WERI-Rb-1 (cell line): ENCODE measurements at regions not wholly inside any gene's neighbourhood (a gene's known extent, or its start where the extent isn't known, plus 50 kb on each side); places are given as distances from the start of the nearest gene placed in this dataset.
"Not testable (repeated sequence)": the region's sequence is repeated elsewhere in the genome, so short reads cannot be mapped to it uniquely, and the experiment has no call there.

Experiments used
- DNase-seq: peaks from one replicate; pipeline ENCODE4 v3.0.0-alpha.2; 2020
- H3K27ac ChIP-seq: fragments of 250-450 bp; sonication (Bioruptor Pico); 2 replicates; pipeline ENCODE4 v1.5.1; 2020; ENCODE audit warnings: mild to moderate bottlenecking, moderate library complexity
- H3K27me3 ChIP-seq: fragments of 250-450 bp; sonication (Bioruptor Pico); 2 replicates; pipeline ENCODE4 v1.5.1; 2021; ENCODE audit warnings: mild to moderate bottlenecking, low read depth, moderate library complexity; ENCODE audit not compliant: insufficient read depth, severe bottlenecking
- H3K36me3 ChIP-seq: fragments of 250-450 bp; sonication (Bioruptor Pico); 2 replicates; pipeline ENCODE4 v1.5.1; 2020; ENCODE audit warnings: mild to moderate bottlenecking, moderate library complexity
- H3K4me3 ChIP-seq: 2 replicates; pipeline ENCODE4 v1.5.1; 2011; ENCODE audit warnings: low read depth, mild to moderate bottlenecking, control low read depth, low read length
- H3K9me3 ChIP-seq: fragments of 250-450 bp; sonication (Bioruptor Pico); 2 replicates; pipeline ENCODE4 v1.5.1; 2021; ENCODE audit warnings: mild to moderate bottlenecking, moderate library complexity; ENCODE audit not compliant: severe bottlenecking
- TF ChIP-seq, protein P1 (sequence below): IDR thresholded peaks from 2 replicates; pipeline ENCODE4 v1.5.1; 2011; ENCODE audit warnings: low read depth, mild to moderate bottlenecking, control low read depth, inconsistent platforms, low read length

DNA sequence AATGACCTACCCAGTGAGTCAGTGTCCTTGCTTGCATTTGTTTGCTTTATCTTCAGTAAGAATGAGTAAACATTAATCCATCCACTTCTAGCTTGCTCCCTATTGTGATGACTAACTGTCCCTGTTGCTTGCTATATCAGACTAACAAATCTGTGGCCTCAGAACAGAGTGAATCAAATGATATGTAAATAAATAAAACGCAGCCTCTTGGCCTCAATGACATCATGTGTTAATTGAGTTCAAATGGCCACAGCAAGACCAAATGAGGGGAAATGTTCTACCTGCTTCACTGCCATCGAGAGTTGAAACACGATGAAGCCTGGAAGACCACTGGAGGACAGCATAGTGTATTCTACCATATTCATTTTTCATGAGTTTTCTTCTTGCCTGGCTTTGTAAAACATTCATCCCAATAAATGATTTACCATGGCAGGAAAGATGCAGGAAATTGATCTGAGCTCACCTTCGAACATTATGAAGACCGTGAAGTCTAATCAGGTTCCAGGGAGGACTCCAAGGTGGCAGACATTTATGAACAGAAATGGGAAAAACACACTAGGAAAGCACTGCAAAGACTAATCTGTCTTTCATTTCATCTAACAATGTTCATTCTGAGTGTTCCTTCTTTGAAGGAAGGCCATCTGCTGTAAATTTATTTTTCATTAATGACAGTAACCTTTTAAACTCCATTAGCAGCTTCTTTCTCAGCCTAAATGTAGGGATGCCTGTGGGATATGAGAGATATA is 1144.5 kb downstream of the TUSC7 start:
- no peak overlapping the region for H3K4me3 ChIP-seq
- TF ChIP-seq, protein P1, sequence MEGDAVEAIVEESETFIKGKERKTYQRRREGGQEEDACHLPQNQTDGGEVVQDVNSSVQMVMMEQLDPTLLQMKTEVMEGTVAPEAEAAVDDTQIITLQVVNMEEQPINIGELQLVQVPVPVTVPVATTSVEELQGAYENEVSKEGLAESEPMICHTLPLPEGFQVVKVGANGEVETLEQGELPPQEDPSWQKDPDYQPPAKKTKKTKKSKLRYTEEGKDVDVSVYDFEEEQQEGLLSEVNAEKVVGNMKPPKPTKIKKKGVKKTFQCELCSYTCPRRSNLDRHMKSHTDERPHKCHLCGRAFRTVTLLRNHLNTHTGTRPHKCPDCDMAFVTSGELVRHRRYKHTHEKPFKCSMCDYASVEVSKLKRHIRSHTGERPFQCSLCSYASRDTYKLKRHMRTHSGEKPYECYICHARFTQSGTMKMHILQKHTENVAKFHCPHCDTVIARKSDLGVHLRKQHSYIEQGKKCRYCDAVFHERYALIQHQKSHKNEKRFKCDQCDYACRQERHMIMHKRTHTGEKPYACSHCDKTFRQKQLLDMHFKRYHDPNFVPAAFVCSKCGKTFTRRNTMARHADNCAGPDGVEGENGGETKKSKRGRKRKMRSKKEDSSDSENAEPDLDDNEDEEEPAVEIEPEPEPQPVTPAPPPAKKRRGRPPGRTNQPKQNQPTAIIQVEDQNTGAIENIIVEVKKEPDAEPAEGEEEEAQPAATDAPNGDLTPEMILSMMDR = no peak
- DNase-seq = no peak
- no peaks in the 10 kb centered on the region for H3K36me3 ChIP-seq
- H3K9me3 ChIP-seq = no peaks in the 10 kb centered on the region
- peaks cover 62% of the 10 kb centered on the region for H3K27me3 ChIP-seq
- H3K27ac ChIP-seq = no peak overlapping the region

DNA sequence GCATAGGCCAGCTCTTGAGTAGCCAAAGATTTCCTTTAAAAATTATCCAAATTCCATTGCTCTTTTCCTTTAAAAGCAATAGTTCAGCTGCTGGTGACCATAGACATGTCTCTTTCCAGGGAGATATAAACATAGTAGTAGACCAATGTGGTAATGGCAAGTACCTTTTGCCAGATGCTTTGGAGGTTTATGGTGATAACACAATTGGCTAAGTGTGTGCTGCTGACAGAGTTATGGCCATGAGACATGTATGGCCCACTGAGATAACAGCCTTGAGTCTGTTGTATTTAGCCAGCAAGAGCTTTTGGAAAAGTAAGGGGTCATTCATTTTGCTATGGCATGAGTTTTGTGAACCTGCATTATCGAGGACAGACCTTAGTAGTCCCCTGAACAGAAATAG is 1146.8 kb downstream of the TUSC7 start:
- H3K4me3 ChIP-seq = no peak overlapping the region
- H3K9me3 ChIP-seq = no peaks in the 10 kb centered on the region
- no peak overlapping the region for H3K27ac ChIP-seq
- H3K36me3 ChIP-seq = no peaks in the 10 kb centered on the region
- DNase-seq = no peak
- peaks cover 66% of the 10 kb centered on the region for H3K27me3 ChIP-seq
- TF ChIP-seq, protein P1 = no peak

DNA sequence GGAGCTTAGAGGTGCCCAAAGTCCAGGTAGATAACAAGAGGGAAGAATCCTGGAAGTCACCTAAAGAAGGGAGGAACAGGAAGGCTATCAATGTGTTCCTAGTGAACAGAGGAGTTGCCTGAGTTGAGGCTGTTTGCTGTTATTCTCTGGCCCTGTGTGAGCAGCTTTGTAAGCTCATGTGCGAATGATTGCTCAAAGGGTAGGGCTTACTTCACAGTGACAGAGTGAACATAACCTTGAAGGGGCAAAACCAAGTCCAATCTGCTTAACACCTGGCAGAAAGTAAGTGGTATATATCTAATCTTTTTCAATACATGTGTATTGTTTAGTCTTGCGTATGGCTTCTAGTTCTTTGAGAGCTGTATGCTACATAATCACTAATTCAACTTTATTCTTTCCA is 1153.6 kb downstream of the TUSC7 start:
- no peaks in the 10 kb centered on the region for H3K9me3 ChIP-seq
- H3K36me3 ChIP-seq = no peaks in the 10 kb centered on the region
- no peak overlapping the region for H3K4me3 ChIP-seq
- no peak for DNase-seq
- TF ChIP-seq, protein P1 = no peak
- no peak overlapping the region for H3K27ac ChIP-seq
- H3K27me3 ChIP-seq = peaks cover 57% of the 10 kb centered on the region

DNA sequence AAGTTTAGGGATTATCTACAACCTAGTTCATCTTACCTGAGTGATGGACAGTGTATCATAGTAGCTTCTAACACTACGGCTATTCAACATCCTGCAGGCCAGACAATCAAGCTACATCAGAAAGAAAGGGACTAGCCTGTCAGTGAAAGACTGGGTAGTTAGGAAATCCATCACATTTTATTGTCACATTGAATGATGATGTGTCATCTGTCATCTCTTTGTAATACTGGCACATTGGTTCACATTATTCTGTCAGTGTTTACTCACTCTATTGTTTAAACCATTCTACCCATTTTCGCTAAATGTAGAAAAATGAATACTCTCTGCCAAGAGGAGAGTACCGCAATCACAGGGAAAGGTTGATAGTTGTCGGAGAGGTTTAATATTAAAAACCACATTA is 1155.8 kb downstream of the TUSC7 start:
- H3K36me3 ChIP-seq = no peaks in the 10 kb centered on the region

DNA sequence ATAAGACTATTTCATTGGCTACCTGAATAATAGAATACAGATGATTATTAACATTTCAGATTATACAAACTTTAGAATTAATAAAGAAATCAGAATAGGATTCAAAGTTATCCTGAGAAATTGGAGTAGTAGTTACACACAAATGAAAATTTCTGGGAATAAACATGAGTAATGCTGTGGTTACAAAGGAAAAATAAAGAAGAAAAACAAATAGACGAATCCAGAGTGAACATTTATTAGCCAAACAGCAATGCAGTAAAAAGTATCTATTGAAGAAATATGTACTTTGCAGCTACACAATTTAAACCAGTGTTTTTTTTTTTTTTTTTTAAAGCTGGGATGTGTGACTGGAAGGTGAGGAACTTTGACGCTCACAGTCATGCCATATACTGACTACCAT is 1159.2 kb downstream of the TUSC7 start:
- DNase-seq = no peak
- TF ChIP-seq, protein P1 = no peak

More for the DNA sequence above, 1155.8 kb downstream of the TUSC7 start:
- DNase-seq = no peak
- Histone ChIP-seq H3K27me3 (peaks cover 43% of the 10 kb centered on the region), H3K27ac (no peak overlapping the region), H3K9me3 (no peaks in the 10 kb centered on the region), H3K4me3 (no peak overlapping the region)
- TF ChIP-seq, protein P1 = no peak

DNA sequence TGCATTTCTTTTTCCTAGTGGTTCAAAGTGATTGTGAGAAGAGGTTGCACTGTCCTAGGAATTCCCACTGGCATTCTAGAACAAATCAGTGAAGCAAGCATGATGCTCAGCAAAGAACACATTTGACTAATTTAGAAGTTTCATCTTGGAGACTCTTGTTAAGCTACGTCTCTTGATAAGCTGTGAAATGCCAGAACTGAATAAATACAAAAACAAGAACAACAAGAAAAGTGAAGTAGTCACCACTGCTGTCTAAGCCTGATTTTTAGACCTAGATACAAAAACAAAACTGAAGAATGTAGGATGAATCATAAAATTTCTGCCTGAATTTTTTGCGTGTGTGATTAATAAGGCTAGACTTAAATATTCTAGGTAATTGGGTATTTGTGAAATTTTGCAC is 1162.4 kb downstream of the TUSC7 start:
- Histone ChIP-seq H3K27me3 (peaks cover 30% of the 10 kb centered on the region), H3K9me3 (no peaks in the 10 kb centered on the region), H3K36me3 (no peaks in the 10 kb centered on the region), H3K27ac (no peak overlapping the region), H3K4me3 (no peak overlapping the region)
- TF ChIP-seq, protein P1 = no peak
- DNase-seq = no peak

More for the DNA sequence above, 1159.2 kb downstream of the TUSC7 start:
- Histone ChIP-seq H3K27ac (no peak overlapping the region), H3K36me3 (no peaks in the 10 kb centered on the region), H3K9me3 (no peaks in the 10 kb centered on the region), H3K27me3 (peaks cover 40% of the 10 kb centered on the region), H3K4me3 (no peak overlapping the region)

DNA sequence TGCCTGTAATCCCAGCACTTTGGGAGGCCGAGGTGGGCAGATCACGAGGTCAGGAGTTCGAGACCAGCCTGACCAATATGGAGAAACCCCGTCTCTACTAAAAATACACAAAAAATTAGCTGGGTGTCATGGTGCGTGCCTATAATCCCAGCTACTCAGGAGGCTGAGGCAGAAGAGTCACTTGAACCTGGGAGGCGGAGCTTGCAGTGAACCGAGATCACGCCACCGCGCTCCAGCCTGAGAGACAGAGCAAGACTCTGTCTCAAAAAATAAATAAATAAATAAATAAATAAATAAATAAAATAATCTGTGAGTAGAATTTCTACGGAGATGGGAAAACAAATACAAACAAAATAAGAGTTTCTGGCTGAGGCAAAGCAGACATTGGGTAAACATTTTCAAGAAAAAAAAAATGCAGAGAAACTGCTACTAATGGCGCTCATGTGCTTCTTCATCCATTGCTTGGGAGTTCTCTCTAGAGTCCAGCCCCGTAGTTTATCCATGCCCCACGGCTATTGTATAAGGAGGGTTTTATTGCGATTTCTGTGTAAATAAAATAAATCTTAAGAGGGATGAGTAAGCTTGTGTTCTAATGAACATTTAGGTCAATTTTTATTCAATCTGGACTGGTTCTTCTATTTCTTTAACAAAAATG is 1161.9 kb downstream of the IGSF11 start:
- H3K9me3 ChIP-seq, H3K4me3 ChIP-seq, DNase-seq, H3K27ac ChIP-seq, H3K36me3 ChIP-seq: not testable (repeated sequence)
- peaks cover 35% of the 10 kb centered on the region for H3K27me3 ChIP-seq
